ENCODE measurements at regions not wholly inside any gene's neighbourhood (a gene's known extent, or its start where the extent isn't known, plus 50 kb on each side); places are given as distances from the start of the nearest gene placed in this dataset.
"Not testable (repeated sequence)": the region's sequence is repeated elsewhere in the genome, so short reads cannot be mapped to it uniquely, and the experiment has no call there.

DNA sequence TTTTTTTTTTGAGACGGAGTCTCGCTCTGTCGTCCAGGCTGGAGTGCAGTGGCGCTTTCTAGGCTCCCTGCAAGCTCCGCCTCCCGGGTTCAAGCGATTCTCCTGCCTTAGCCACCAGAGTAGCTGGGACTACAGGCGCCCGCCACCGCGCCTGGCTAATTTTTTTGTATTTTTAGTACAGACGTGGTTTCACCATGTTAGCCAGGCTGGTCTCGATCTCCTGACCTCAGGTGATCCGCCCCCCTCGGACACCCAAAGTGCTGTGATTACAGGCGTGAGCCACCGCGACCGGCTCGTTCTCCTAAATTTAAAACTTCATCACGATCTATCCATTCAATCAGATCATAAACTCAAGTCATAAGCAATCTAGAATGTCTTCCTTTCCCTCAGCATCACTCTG lies 359.5 kb upstream of the BRINP3 start:
- DNase-seq = not testable (repeated sequence)

DNA sequence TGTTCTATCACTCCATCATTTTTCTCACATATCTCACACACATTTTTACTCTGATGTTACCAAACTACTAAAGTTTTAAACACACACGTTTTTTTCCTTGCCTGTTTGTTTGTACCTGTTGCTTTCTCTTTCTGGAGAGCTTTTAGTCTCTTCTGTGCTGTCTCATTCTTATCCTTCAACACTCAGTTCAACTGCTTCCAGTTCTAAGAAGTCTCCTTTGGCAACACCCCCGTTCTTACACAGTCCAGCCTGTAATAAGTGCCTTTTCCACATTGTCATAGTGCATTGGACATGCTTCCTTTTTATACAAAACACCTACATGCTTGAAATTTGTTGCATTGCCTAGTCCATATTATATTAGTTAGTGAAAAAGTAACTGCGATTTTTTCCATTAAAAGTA lies 360.2 kb upstream of the BRINP3 start:
- no peak for DNase-seq

- no peak for DNase-seq
Measured at GRCh38 chr1:190847166-190847565, 369.5 kb upstream of the BRINP3 start.

GRCh38 chr1:190849346-190849745 lies 371.7 kb upstream of the BRINP3 start:
- peak; percentile 90 to 97 for DNase-seq

- no peak for DNase-seq
Measured at GRCh38 chr1:190852611-190853010, 374.9 kb upstream of the BRINP3 start.

GRCh38 chr1:190858140-190858539 lies 380.5 kb upstream of the BRINP3 start:
- no peak for DNase-seq

GRCh38 chr1:190864013-190864641 lies 386.5 kb upstream of the BRINP3 start:
- DNase-seq = no peak

DNA sequence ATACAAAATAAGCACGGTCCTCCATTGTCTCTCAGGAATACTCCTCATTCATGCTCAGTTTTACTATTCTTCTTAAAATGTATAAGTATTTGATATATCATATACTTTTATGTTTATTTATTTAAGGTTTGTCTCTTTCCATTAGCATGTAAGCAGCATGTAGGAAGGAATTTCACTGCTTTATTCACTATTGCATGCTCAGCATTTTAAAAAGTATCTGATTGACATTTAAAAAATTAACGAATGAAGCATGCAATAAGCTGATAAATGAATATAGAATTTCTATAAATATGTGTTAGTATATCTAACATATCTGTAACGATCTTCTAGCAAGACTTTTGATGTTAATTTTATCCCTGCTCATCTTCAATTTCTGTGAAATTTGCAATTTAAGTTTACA lies 402.7 kb upstream of the BRINP3 start:
- no peak for DNase-seq

DNA sequence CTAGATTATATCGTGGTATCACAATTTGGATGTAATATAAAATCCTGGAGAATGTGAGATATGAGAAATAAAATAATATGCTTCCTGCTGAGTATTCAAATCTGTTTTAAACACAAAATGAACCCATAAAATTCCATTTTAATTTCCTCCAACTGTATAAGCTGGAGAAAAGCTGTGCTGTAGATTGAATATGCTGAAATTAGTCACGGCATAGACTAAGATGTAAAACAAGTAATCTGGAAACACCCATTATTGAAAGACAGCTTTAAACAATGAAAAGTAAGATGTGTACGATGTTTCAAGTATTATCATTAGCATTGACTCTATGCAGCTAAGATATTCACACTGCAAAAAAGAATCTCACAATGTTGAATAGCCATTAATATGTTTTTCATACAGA lies 403.4 kb upstream of the BRINP3 start:
- no peak for DNase-seq

GRCh38 chr1:190897233-190897632 lies 419.6 kb upstream of the BRINP3 start:
- no peak for DNase-seq

DNA sequence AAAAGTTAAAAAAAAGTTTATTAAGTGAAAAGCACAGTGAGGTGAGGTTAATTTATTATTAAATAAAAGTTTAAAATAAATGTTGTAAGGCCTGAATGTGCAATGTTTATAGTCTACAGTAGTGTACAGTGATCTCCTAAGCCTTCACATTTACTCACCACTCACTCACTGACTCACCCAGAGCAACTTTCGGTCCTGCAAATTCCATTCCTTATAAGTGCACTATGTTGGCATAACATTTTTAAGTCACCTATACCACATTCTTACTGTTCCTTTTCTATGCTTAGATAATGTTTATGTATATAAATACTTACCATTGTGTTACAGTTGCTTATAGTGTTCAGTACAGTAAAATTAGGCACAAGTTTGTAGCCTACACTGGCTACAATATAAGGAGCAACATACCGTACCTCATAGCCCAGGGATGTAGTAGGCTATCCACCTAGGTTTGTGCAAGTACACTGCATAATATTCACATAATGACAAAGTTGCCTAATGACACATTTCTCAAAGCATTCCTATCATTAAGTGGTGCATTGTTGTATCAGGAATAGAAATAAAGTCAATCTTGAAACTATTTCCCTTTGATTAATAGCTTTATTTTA lies 426.5 kb upstream of the BRINP3 start:
- no peak for DNase-seq

- DNase-seq = no peak
Measured at GRCh38 chr1:190906206-190906725, 428.6 kb upstream of the BRINP3 start.

- no peak for DNase-seq
Measured at GRCh38 chr1:190908246-190908645, 430.6 kb upstream of the BRINP3 start.

GRCh38 chr1:190908691-190909090 lies 431.0 kb upstream of the BRINP3 start:
- no peak for DNase-seq

DNA sequence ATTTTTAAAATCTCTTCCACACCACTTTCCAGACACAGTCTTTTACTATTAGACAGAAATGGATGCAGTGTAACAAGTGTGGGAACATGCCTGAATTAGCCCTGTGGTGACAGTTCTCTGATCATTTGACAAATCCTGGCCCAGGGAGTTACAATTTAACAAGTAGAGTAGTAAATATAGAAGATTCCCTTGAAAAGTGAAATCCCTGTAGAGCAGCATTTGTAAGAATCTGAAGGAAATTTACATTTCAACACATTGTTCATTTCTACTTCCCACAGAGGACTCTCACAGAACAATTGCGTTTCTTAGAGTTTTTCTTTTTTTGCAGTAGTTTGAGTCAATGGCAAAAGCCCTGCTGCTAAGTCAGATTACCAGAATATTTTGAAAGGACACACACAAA lies 458.3 kb upstream of the BRINP3 start:
- DNase-seq = no peak

DNA sequence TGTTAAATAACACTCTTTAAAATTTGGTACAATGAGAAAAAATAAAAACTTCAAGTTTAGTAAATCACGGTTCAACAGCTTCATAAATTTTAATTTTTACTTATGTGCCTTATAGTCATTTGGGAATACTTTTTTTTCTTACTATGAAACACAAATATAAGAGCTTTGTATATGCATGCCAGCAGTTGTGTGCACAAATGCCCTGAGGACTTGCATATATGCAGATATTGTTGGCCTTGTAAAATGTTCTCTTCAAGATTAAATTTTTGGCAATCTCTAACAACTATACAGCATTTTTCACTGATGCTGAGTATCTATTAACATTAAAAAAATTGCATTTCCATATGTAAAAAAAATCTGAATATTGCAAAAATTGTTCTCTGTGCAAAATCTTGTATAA lies 458.7 kb upstream of the BRINP3 start:
- DNase-seq = no peak

DNA sequence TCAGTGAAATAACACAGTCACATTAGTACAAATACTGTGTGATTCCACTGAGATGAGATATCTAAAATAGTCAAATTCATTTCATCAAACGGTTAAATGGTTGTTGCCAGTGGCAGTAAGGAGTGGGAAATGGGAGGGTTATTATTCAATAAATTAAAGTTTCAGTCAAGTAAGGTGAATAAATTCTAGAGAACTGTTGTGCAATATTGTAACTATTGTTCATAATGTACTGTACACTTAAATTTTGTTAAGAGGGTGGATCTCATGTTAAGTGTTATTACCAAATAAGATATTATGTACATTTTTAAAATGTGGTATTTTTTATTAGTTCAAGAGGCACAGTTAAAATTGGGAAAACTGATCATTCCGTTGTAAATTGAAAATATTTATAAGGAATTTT lies 463.3 kb upstream of the BRINP3 start:
- DNase-seq = no peak

DNA sequence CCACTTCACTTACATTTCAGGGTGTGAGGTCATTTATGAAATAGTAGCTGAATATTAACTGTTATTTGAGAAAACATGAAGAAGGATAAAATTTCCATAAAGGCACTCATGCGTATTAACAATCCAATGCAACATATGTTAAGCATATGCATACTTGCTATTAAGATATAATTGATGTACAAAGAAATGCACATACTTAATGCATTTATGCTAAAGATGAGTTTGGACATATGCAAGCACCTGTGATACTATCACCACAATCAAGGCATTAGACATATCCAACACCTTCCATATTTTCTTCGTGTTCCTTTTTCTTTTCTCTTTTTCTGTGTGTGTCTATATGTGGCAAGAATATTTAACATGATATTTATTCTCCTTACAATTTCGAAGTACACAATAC lies 464.8 kb upstream of the BRINP3 start:
- peak; percentile 40 to 78 for DNase-seq

- not testable (repeated sequence) for DNase-seq
Measured at GRCh38 chr1:190943722-190944121, 466.1 kb upstream of the BRINP3 start.

DNA sequence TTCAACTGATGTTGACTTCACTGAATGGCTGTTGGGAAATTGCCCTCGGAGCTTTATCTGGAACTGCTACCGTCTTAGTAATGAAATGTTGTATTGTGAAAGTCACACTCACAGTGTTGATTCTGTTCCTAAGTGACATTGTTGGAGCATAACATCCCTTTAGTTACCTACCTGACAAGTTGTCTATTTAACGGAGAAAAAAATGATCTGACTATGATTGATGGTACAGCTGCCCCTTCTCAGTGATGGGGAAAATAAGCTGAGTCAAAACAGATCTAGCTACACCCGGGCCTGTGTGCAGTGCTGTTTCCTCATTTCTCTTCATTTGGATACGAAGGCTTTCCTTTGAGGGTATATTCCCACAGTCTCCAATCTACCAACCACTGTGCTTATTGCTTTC lies 472.3 kb upstream of the BRINP3 start:
- DNase-seq = no peak

GRCh38 chr1:190957565-190957964 lies 479.9 kb upstream of the BRINP3 start:
- DNase-seq = no peak

GRCh38 chr1:190963321-190963720 lies 485.7 kb upstream of the BRINP3 start:
- no peak for DNase-seq

GRCh38 chr1:190975827-190976226 lies 498.2 kb upstream of the BRINP3 start:
- DNase-seq = no peak

- DNase-seq = no peak
Measured at GRCh38 chr1:191002768-191003167, 525.1 kb upstream of the BRINP3 start.

DNA sequence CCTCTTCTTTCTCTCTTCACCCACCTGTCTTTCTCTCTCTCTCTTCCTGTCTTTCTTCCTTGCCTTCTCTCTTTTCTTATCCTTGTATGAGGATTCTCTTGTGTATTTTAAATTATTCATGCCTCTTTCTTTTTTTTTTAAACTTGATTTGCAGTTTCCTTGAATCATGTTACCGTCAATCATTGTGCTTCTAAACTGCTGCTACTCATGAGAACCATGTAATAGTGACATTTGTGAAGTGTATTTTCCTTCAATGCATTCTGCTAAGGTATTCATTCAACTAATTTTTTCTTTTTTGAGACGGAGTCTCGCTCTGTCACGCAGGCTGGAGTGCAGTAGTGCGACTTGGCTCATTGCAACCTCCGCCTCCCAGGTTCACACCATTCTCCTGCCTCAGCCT lies 539.1 kb upstream of the BRINP3 start:
- DNase-seq = no peak
